ENCODE measurements at regions not wholly inside any gene's neighbourhood (a gene's known extent, or its start where the extent isn't known, plus 50 kb on each side); places are given as distances from the start of the nearest gene placed in this dataset.

DNA sequence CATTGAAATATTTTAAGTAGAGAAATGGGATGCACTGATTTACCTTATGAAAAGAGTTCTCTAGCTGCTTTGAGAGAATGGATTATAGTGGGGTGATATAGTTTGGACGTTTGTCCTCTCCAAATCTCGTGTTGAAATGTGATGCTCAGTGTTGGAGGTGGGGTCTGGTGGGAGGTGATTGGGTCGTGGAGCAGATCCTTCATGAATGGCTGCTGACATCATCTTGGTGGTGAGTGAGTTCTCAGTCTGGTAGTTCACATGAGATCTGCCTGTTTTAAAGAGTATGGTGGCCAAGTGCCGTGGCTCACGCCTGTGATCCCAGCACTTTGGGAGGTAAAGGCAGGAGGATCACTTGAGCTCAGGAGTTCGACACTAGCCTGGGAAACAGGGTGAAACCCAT, 58.7 kb upstream of the SH3RF3 start:
- Mint-ChIP-seq H3K27ac (no peak overlapping the region), H3K9me3 (peaks cover 5% of the 10 kb centered on the region), H3K4me1 (ENCODE audit: unreplicated experiment) (peaks cover 35% of the 10 kb centered on the region), H3K36me3 (no peaks in the 10 kb centered on the region), H3K4me3 (no peak overlapping the region), H3K27me3 (peaks cover 8% of the 10 kb centered on the region)
- TF ChIP-seq, protein P1, sequence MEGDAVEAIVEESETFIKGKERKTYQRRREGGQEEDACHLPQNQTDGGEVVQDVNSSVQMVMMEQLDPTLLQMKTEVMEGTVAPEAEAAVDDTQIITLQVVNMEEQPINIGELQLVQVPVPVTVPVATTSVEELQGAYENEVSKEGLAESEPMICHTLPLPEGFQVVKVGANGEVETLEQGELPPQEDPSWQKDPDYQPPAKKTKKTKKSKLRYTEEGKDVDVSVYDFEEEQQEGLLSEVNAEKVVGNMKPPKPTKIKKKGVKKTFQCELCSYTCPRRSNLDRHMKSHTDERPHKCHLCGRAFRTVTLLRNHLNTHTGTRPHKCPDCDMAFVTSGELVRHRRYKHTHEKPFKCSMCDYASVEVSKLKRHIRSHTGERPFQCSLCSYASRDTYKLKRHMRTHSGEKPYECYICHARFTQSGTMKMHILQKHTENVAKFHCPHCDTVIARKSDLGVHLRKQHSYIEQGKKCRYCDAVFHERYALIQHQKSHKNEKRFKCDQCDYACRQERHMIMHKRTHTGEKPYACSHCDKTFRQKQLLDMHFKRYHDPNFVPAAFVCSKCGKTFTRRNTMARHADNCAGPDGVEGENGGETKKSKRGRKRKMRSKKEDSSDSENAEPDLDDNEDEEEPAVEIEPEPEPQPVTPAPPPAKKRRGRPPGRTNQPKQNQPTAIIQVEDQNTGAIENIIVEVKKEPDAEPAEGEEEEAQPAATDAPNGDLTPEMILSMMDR (conservative IDR thresholded peaks at IDR 0.05): no peak
- DNase-seq (ENCODE audit: extremely low spot score, unreplicated experiment): peak; percentile 10

- peaks cover 5% of the 10 kb centered on the region for H3K9me3 Mint-ChIP-seq
- H3K27me3 Mint-ChIP-seq: peaks cover 8% of the 10 kb centered on the region
- DNase-seq (ENCODE audit: extremely low spot score, unreplicated experiment): peak; percentile 27
- peaks cover 42% of the 10 kb centered on the region for H3K4me1 Mint-ChIP-seq (ENCODE audit: unreplicated experiment)
- H3K27ac Mint-ChIP-seq: peak overlapping the region; percentile 45
- no peaks in the 10 kb centered on the region for H3K36me3 Mint-ChIP-seq
- no peak overlapping the region for H3K4me3 Mint-ChIP-seq
- TF ChIP-seq, protein P1 (conservative IDR thresholded peaks at IDR 0.05): no peak
Observed at GRCh38 chr2:109069331-109070194, 59.4 kb upstream of the SH3RF3 start.

DNA sequence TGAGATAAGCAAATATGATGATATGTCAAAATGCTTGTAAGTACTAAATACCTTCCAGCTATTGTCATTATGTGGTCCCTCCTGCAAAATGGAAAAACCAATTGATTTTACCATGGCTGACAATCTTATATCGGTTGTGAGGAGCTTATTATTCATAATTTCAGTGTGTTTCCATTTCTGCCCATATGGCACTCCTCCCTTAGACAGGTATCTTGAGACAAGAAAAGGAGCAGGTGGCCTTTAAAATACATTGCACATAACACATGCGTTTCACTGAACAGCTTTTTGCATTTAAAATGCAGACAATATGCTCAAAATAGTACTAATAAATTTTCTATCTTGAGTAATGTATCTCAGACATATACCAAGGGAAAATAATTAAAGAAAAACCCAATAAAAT, 60.2 kb upstream of the SH3RF3 start:
- no peaks in the 10 kb centered on the region for H3K36me3 Mint-ChIP-seq
- H3K4me1 Mint-ChIP-seq (ENCODE audit: unreplicated experiment): peaks cover 42% of the 10 kb centered on the region
- H3K27ac Mint-ChIP-seq: no peak overlapping the region
- no peak for DNase-seq (ENCODE audit: extremely low spot score, unreplicated experiment)
- no peak overlapping the region for H3K4me3 Mint-ChIP-seq
- H3K27me3 Mint-ChIP-seq: peaks cover 8% of the 10 kb centered on the region
- TF ChIP-seq, protein P1 (conservative IDR thresholded peaks at IDR 0.05): no peak
- H3K9me3 Mint-ChIP-seq: peaks cover 5% of the 10 kb centered on the region

GRCh38 chr2:109067631-109068125, 61.3 kb upstream of the SH3RF3 start:
- DNase-seq (ENCODE audit: extremely low spot score, unreplicated experiment): no peak
- no peak overlapping the region for H3K4me3 Mint-ChIP-seq
- H3K36me3 Mint-ChIP-seq: no peaks in the 10 kb centered on the region
- H3K9me3 Mint-ChIP-seq: peaks cover 5% of the 10 kb centered on the region
- TF ChIP-seq, protein P1 (conservative IDR thresholded peaks at IDR 0.05): no peak
- H3K27ac Mint-ChIP-seq: peak overlapping the region; percentile 3
- peaks cover 48% of the 10 kb centered on the region for H3K4me1 Mint-ChIP-seq (ENCODE audit: unreplicated experiment)
- H3K27me3 Mint-ChIP-seq: peaks cover 8% of the 10 kb centered on the region

DNA sequence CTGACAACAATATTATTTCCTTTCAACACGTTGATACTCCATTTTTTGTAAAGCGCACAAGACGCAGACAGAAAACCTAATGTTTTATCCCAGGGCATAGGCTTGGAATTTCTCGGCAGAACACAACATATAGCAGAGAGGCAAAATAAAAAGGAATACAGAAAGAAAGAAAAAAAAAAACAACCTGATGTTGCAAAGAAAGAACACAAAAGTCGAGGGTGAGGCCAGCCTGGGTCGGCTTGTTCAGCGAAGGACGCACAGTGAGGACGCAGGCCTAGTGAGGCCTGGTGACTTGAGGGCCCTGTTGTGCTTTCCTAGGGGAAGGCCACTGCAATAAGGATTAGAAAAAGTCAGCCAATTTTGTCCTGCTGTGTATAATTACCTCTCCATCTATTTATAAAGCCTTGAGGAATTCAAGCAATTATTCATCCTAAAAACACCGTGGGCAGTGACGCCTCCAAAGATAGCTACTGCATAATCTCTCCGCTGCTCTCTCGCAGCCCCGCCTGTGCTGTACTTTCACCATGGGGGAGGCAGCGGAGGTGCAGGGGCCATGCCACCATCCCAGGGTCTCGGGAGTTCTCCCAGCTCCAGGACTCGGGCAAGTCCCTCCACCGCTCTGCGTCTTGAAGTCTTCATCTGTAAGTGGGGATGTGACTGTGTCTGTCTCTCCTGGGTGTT, 61.9 kb upstream of the SH3RF3 start:
- H3K27me3 Mint-ChIP-seq: peaks cover 8% of the 10 kb centered on the region
- H3K4me3 Mint-ChIP-seq: no peak overlapping the region
- TF ChIP-seq, protein P1 (conservative IDR thresholded peaks at IDR 0.05): no peak
- peaks cover 51% of the 10 kb centered on the region for H3K4me1 Mint-ChIP-seq (ENCODE audit: unreplicated experiment)
- peaks cover 5% of the 10 kb centered on the region for H3K9me3 Mint-ChIP-seq
- H3K36me3 Mint-ChIP-seq: no peaks in the 10 kb centered on the region
- peak overlapping the region; percentile 3 for H3K27ac Mint-ChIP-seq
- DNase-seq (ENCODE audit: extremely low spot score, unreplicated experiment): peak; percentile 65

Data from type B pancreatic cell (in vitro differentiated cells).